GM18870 (cell line): ENCODE measurements at regions not wholly inside any gene's neighbourhood (a gene's known extent, or its start where the extent isn't known, plus 50 kb on each side); places are given as distances from the start of the nearest gene placed in this dataset.

ENCODE experiments used
- ATAC-seq: cut with Tn5 transposase; IDR thresholded peaks from one replicate; pipeline ENCODE4 v1.9.1; 2021; ENCODE audit warnings: moderate library complexity; ENCODE audit not compliant: unreplicated experiment

- no peak for ATAC-seq
Measured at GRCh38 chr20:11832397-11832796, 85.3 kb upstream of the BTBD3 start.

DNA sequence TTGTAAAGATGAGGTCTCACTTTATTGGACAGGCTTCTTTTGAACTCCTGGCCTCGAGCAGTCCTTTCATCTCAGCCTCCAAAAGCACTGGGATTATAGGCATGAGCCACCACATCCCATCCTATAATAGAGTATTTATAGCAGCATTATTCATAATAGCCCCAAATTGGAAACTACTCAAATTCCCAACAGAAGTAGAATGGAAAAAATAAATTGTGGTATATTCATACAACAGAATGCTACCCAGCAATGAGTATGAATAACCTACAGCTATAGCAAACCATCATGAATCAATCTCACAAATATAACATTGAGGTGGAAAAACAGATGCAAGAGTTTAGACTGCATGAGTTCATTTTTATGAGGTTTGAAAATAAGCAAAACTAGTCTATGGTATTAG, 84.8 kb upstream of the BTBD3 start:
- no peak for ATAC-seq

GRCh38 chr20:11833825-11834224, 83.9 kb upstream of the BTBD3 start:
- ATAC-seq, result no peak

DNA sequence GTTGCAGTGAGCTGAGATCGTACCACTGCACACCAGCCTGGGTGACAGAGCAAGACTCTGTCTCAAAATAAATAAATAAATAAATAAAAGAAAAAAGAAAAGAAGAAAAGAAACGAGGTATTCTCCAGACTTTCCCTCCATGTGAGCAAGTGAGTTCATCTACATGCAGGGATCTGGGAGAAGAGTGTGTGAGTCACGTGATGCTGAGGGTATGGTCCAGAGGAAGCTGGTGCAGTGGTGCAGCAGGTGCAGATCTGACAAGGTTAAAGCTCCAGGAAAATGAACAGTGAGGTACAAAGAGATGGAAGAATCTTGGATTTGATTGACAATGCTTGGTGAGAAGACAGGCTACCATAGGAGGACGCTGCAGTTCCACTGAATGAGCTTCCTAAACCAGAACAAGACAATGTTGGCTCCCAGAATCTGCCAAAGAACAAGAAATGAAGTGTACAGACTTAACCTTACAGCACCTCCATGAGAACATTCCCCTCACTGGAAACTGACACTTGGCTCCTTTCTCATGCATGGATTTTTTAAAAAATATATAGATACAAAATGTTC, 79.5 kb upstream of the BTBD3 start:
- no peak for ATAC-seq

- ATAC-seq, result no peak
Measured at GRCh38 chr20:11841972-11842461, 75.7 kb upstream of the BTBD3 start.

- no peak for ATAC-seq
Measured at GRCh38 chr20:11843289-11843688, 74.4 kb upstream of the BTBD3 start.

GRCh38 chr20:11844691-11845090, 73.0 kb upstream of the BTBD3 start:
- no peak for ATAC-seq

- no peak for ATAC-seq
Measured at GRCh38 chr20:11845340-11845739, 72.4 kb upstream of the BTBD3 start.

DNA sequence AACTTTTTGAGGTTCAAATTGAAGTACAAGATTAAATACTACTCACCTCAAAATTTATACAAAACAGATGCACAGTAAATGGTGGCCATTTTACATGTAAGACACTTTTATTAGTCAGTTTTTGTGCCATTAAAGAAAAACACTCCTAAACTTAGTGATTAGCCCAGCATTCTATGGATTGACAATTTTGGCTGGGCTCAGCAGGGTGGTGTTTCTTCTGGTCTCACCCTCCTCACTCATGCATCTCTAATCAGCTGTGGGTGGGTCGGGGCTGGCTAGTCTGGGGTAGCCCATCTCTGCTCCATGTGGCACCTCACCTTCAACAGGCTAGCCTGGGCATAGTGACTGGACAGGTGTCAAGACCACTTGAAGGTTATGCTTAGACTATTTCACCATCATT, 71.6 kb upstream of the BTBD3 start:
- ATAC-seq, result no peak

GRCh38 chr20:11847827-11848226, 69.9 kb upstream of the BTBD3 start:
- ATAC-seq, result no peak

DNA sequence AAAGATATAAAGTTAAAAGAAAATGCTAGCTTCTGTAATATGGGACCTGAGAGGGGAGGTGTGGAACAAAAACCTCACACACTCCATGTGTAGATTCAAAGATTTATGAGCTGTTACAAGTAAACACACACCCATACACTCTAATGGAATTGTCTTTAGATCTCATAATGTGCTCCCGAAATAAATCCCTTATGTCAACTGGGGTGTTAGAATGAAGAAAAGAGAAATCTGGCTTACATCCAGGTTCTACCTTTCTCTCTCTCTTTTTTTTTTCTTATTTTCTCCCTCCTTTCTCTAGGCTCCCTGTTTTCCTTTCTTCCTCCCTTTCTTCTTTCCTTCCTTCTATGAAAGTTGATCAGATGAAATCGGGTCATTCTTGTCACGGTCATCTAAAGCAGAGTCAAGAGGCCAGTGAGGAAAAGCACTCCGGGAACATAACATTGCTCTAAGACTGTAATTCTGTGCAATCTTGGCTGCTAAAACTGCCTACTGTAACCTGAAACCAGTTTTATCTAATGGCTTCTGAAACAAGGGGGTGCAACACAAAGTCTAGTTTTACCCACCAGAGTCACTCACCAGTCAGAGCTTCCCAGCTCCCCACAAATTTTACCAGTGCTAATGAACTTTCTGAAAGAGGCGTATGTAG, 68.3 kb upstream of the BTBD3 start:
- no peak for ATAC-seq

DNA sequence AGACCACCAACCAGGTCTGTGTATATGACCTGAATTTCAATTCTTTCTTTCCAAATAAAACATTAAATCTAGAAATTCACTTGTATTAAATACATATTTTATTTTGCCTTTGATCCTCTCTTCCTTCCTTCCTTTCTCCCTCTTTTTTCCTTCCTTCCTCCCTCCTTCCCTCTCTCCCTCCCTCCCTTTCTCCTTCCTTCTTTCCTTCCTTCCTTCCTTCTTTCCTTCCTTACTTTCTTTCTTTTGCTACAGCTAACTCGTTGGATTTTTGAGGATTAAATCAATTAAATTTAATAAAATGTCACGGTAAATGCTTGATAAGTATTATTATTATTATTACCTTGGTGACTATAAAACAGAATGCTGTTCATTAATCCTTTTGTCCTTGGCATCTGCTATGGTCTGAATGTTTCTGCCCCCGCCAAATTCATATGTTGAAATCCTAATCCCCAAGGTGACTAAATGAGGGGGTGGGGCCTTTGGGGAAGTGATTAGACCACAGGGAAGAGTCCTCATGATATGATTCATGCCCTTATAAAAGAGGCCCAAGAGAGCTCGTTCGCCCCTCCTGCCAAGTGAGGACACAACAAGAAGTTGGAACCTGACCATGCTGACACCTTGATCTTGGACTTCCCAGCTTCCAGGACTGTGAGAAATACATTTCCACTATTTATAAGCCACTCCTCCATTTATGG, 67.6 kb upstream of the BTBD3 start:
- no peak for ATAC-seq

- ATAC-seq, result no peak
Measured at GRCh38 chr20:11850901-11851300, 66.8 kb upstream of the BTBD3 start.

DNA sequence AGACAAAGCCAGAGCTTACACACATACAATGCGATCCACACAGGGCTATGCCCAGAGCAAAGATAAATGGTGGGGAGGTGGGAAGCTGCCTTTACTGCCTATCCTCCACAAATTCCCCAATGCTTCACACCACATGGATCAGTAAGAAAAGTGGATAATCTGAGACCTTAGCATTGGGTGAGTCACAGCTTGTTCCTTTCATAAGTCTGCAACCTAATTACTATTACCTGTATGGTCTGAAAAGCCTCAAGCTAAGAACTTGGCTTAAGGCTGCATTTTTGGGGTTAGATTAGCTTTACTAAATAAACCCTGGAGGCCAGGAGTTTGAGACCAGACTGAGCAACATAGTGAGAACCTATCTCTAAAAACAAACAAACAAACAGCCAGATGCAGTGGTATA, 66.0 kb upstream of the BTBD3 start:
- no peak for ATAC-seq

DNA sequence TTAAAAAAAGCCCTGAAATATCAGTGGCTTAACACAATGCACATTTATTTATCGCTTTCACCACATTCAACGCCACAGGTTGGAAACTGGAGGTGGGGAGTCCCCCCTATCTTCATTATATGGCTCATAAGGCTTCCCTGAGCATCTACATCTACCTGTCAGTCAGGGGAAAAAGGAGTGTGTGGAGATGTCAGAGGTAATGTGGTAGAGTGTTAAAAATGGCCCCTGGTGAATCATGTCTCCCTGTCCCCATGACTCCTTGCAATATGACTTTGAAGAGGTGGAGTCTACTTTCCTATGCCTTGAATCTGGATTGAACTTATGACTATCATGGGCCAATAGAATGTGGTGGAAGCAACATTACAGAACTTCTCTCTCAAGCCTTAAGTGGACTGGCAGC, 65.5 kb upstream of the BTBD3 start:
- no peak for ATAC-seq

GRCh38 chr20:11852811-11853210, 64.9 kb upstream of the BTBD3 start:
- ATAC-seq, result no peak

GRCh38 chr20:11853359-11853758, 64.3 kb upstream of the BTBD3 start:
- no peak for ATAC-seq

DNA sequence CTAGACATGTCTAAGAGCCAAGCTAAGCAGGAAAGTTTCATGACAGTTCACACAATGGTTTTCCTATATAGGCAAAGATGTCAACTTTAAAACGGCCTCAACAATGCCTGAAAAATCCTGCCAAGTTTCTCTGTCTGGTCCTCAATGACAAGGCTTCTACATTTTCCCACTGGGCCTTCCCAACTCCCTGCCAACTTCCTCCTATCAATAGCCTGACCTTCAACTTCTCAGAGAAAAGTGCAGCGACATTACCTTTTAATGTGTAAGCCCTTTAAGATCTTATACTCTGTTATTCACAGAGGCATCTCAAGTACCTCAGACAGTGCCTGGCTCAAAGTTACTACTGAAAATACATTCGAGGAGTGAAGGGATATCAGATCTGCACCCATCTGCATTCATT, 56.2 kb upstream of the BTBD3 start:
- no peak for ATAC-seq

GRCh38 chr20:11867291-11867919, 50.3 kb upstream of the BTBD3 start:
- ATAC-seq, result no peak
